Testis (tissue), 2 donors: ENCODE measurements at regions not wholly inside any gene's neighbourhood (a gene's known extent, or its start where the extent isn't known, plus 50 kb on each side); places are given as distances from the start of the nearest gene placed in this dataset.

Experiments used
- DNase-seq: peaks from one replicate; pipeline ENCODE4 v3.0.0-alpha.2; 2019
- H3K27ac ChIP-seq, 2 donors: fragments of 200-600 bp; sonication (generic); one replicate each; pipeline ENCODE4 v1.5.1; 2019
- H3K27me3 ChIP-seq: fragments of 200-600 bp; sonication (generic); one replicate; pipeline ENCODE4 v1.5.1; 2019
- H3K36me3 ChIP-seq: fragments of 200-600 bp; sonication (generic); one replicate; pipeline ENCODE4 v1.5.1; 2017; ENCODE audit warnings: low read depth; ENCODE audit errors: missing control alignments
- H3K4me1 ChIP-seq: fragments of 200-600 bp; sonication (generic); one replicate; pipeline ENCODE4 v1.5.1; 2019
- H3K4me3 ChIP-seq, 2 donors: fragments of 200-600 bp; sonication (generic); one replicate each; pipeline ENCODE4 v1.5.1; 2017 to 2019
- H3K9me3 ChIP-seq: fragments of 200-600 bp; sonication (generic); one replicate; pipeline ENCODE4 v1.5.1; 2017
- CTCF ChIP-seq, 3 experiments: fragments of 450-650 bp in 2 of 3; fragments of 200-600 bp in 1 of 3; sonication (generic) in 1 of 3; IDR thresholded peaks; one replicate each; pipeline ENCODE4 v1.5.1; 2016 to 2019; ENCODE audit warnings: antibody characterized with exemption in 3 of 3, mild to moderate bottlenecking in 2 of 3, moderate library complexity in 1 of 3
- POLR2A ChIP-seq: fragments of 450-650 bp; IDR thresholded peaks from one replicate; pipeline ENCODE4 v1.6.1; 2017; ENCODE audit warnings: antibody characterized with exemption, mild to moderate bottlenecking, moderate library complexity
- WGBS, 2 donors: methylation state at CpG; one replicate each; pipeline ENCODE4 v1.1.5; 2018; 5-methylcytosine and 5-hydroxymethylcytosine counted together
- intact Hi-C: fragments of 100-400 bp; cut with DNase I; formaldehyde crosslinking; loops from one replicate; pipeline ENCODE4 v1.15.1; 2023; ENCODE audit warnings: low total_unique reads

- H3K36me3 ChIP-seq, result no peaks in the 10 kb centered on the region
- H3K27ac ChIP-seq, result no peak overlapping the region
- H3K27me3 ChIP-seq, result no peaks in the 10 kb centered on the region
- intact Hi-C loops, result loop anchor here (10.0 kb wide), 2 partner anchors 708 to 1018 kb away; no protein-coding TSS in a partner anchor
- no peak for TF ChIP-seq POLR2A
- TF ChIP-seq CTCF (IDR thresholded peaks at IDR 0.05), result no peak
- peak overlapping the region; percentile 32 to 43 for H3K4me3 ChIP-seq
- WGBS, 2 donors, result 53 to 61% methylated on average over 7 of the region's 7 CpGs
- H3K9me3 ChIP-seq, result no peaks in the 10 kb centered on the region
- DNase-seq, result no peak
- peaks cover 5% of the 10 kb centered on the region for H3K4me1 ChIP-seq
Measured at GRCh38 chr9:19926774-19927173, 137.9 kb upstream of the SLC24A2 start.

GRCh38 chr9:19925674-19926503 lies 137.1 kb upstream of the SLC24A2 start:
- H3K36me3 ChIP-seq, result no peaks in the 10 kb centered on the region
- TF ChIP-seq POLR2A, result no peak
- TF ChIP-seq CTCF (IDR thresholded peaks at IDR 0.05), result peak; percentile 79 to 94 (median 94)
- H3K9me3 ChIP-seq, result no peaks in the 10 kb centered on the region
- no peak overlapping the region for H3K27ac ChIP-seq
- WGBS, 2 donors, result 0 to 1% methylated on average over 20 of the region's 20 CpGs
- intact Hi-C loops, result loop anchor here (10.0 kb wide), 2 partner anchors 709 to 1019 kb away; no protein-coding TSS in a partner anchor
- no peaks in the 10 kb centered on the region for H3K27me3 ChIP-seq
- peaks cover 5% of the 10 kb centered on the region for H3K4me1 ChIP-seq
- DNase-seq, result peak; percentile 85
- H3K4me3 ChIP-seq, result peak overlapping the region; percentile 32 to 43

GRCh38 chr9:19924080-19924479 lies 135.2 kb upstream of the SLC24A2 start:
- no peaks in the 10 kb centered on the region for H3K9me3 ChIP-seq
- TF ChIP-seq POLR2A (no peak), CTCF (IDR thresholded peaks at IDR 0.05) (no peak)
- peaks cover 5% of the 10 kb centered on the region for H3K4me1 ChIP-seq
- H3K4me3 ChIP-seq, result no peak overlapping the region
- intact Hi-C loops, result loop anchor here (10.0 kb wide), 2 partner anchors 711 to 1021 kb away; no protein-coding TSS in a partner anchor
- H3K27ac ChIP-seq, result no peak overlapping the region
- 73 to 84% methylated on average over 2 of the region's 2 CpGs for WGBS, 2 donors
- no peaks in the 10 kb centered on the region for H3K27me3 ChIP-seq
- H3K36me3 ChIP-seq, result no peaks in the 10 kb centered on the region
- no peak for DNase-seq

- Histone ChIP-seq H3K27ac (no peak overlapping the region), H3K9me3 (no peaks in the 10 kb centered on the region), H3K4me1 (peaks cover 5% of the 10 kb centered on the region), H3K27me3 (no peaks in the 10 kb centered on the region), H3K4me3 (no peak overlapping the region), H3K36me3 (no peaks in the 10 kb centered on the region)
- peak; percentile 59 for DNase-seq
- WGBS, 2 donors, result 46 to 65% methylated on average over 2 of the region's 2 CpGs
- intact Hi-C loops, result loop anchor here (10.0 kb wide), 2 partner anchors 712 to 1022 kb away; no protein-coding TSS in a partner anchor
- TF ChIP-seq CTCF (IDR thresholded peaks at IDR 0.05) (peak in 2 of 3 experiments; percentile 28 to 38), POLR2A (no peak)
Measured at GRCh38 chr9:19922476-19923118, 133.8 kb upstream of the SLC24A2 start.
